GM19463 (cell line): ENCODE measurements at regions not wholly inside any gene's neighbourhood (a gene's known extent, or its start where the extent isn't known, plus 50 kb on each side); places are given as distances from the start of the nearest gene placed in this dataset.

ENCODE experiments used
- ATAC-seq: cut with Tn5 transposase; IDR thresholded peaks from one replicate; pipeline ENCODE4 v1.9.1; 2021; ENCODE audit warnings: mild to moderate bottlenecking, moderate library complexity; ENCODE audit not compliant: unreplicated experiment

GRCh38 chr3:72290859-72291638, 506.1 kb upstream of the PROK2 start:
- ATAC-seq: no peak

GRCh38 chr3:72289692-72290071, 504.7 kb upstream of the PROK2 start:
- ATAC-seq: no peak

- ATAC-seq: peak; percentile 70
These were observed 504.2 kb upstream of the PROK2 start for GRCh38 chr3:72288955-72289691.

GRCh38 chr3:72287956-72288355, 503.0 kb upstream of the PROK2 start:
- ATAC-seq: no peak

- ATAC-seq: no peak
These were observed 500.6 kb upstream of the PROK2 start for GRCh38 chr3:72285502-72285901.

GRCh38 chr3:72284471-72284870, 499.5 kb upstream of the PROK2 start:
- no peak for ATAC-seq

GRCh38 chr3:72282918-72283317, 498.0 kb upstream of the PROK2 start:
- ATAC-seq: no peak

- ATAC-seq: no peak
These were observed 496.6 kb upstream of the PROK2 start for GRCh38 chr3:72281551-72281950.

- ATAC-seq: no peak
These were observed 495.9 kb upstream of the PROK2 start for GRCh38 chr3:72280876-72281275.

GRCh38 chr3:72279631-72280041, 494.7 kb upstream of the PROK2 start:
- ATAC-seq: no peak

- ATAC-seq: no peak
These were observed 494.2 kb upstream of the PROK2 start for GRCh38 chr3:72279068-72279604.

- ATAC-seq: no peak
These were observed 493.6 kb upstream of the PROK2 start for GRCh38 chr3:72278349-72279067.

- ATAC-seq: no peak
These were observed 492.8 kb upstream of the PROK2 start for GRCh38 chr3:72277710-72278109.

GRCh38 chr3:72276806-72277205, 491.9 kb upstream of the PROK2 start:
- no peak for ATAC-seq

GRCh38 chr3:72275331-72275751, 490.4 kb upstream of the PROK2 start:
- no peak for ATAC-seq

GRCh38 chr3:72274493-72275330, 489.8 kb upstream of the PROK2 start:
- ATAC-seq: no peak

- ATAC-seq: no peak
These were observed 488.7 kb upstream of the PROK2 start for GRCh38 chr3:72273615-72274014.

GRCh38 chr3:72272356-72272755, 487.4 kb upstream of the PROK2 start:
- no peak for ATAC-seq

GRCh38 chr3:72271923-72272322, 487.0 kb upstream of the PROK2 start:
- no peak for ATAC-seq

GRCh38 chr3:72271216-72271615, 486.3 kb upstream of the PROK2 start:
- ATAC-seq: no peak

GRCh38 chr3:72270730-72271129, 485.8 kb upstream of the PROK2 start:
- no peak for ATAC-seq
